Body of pancreas (tissue), 4 donors: ENCODE measurements at regions not wholly inside any gene's neighbourhood (a gene's known extent, or its start where the extent isn't known, plus 50 kb on each side); places are given as distances from the start of the nearest gene placed in this dataset.
"Not testable (repeated sequence)": the region's sequence is repeated elsewhere in the genome, so short reads cannot be mapped to it uniquely, and the experiment has no call there.

Experiments used
- ATAC-seq: fragments of 150-250 bp; one replicate; pipeline ENCODE4 v1.9.1; 2016
- DNase-seq, 4 donors: peaks; one replicate each; pipeline ENCODE4 v3.0.0-alpha.2; 2019
- H3K27ac ChIP-seq, 4 donors: fragments of 200-600 bp; sonication (generic); 1 replicate in 3 of 4; 2 replicates in 1 of 4; pipeline versions ENCODE4 v1.5.1 to v1.6.1; 2016 to 2019; ENCODE audit warnings: mild to moderate bottlenecking in 1 of 4, mixed read lengths in 1 of 4, moderate library complexity in 1 of 4
- H3K27me3 ChIP-seq, 2 donors: fragments of 200-600 bp; sonication (generic); one replicate each; pipeline ENCODE4 v1.6.0; 2016; ENCODE audit warnings: mild to moderate bottlenecking in 1 of 2
- H3K36me3 ChIP-seq, 2 donors: fragments of 200-600 bp; sonication (generic); replicated peaks in 1 of 2; 2 replicates each; pipeline ENCODE4 v1.5.1; 2016; ENCODE audit warnings: low read depth in 2 of 2; ENCODE audit not compliant: insufficient read depth in 1 of 2
- H3K4me1 ChIP-seq: fragments of 200-600 bp; sonication (generic); one replicate; pipeline ENCODE4 v1.6.0; 2016
- H3K4me3 ChIP-seq, 2 donors: fragments of 200-600 bp; sonication (generic); 1 replicate in 1 of 2; 2 replicates in 1 of 2; pipeline ENCODE4 v1.5.1; 2016 to 2019
- H3K9me3 ChIP-seq, 3 donors: fragments of 200-600 bp; sonication (generic); 1 replicate in 2 of 3; 2 replicates in 1 of 3; pipeline ENCODE4 v1.5.1; 2016
- CTCF ChIP-seq, 7 experiments: fragments of 450-650 bp in 4 of 7; fragments of 200-600 bp in 3 of 7; sonication (generic) in 3 of 7; IDR thresholded peaks; one replicate each; pipeline ENCODE4 v1.5.1; 2016 to 2019; ENCODE audit warnings: antibody characterized with exemption in 7 of 7
- POLR2A ChIP-seq, 3 donors: fragments of 450-650 bp; IDR thresholded peaks; one replicate each; pipeline ENCODE4 v1.6.1; 2016; ENCODE audit warnings: antibody characterized with exemption in 3 of 3, mild to moderate bottlenecking in 2 of 3
- whole genome bisulfite sequencing, 2 donors: methylation state at CpG; one replicate each; pipeline ENCODE4 v1.1.5; 2017; 5-methylcytosine and 5-hydroxymethylcytosine counted together
- intact Hi-C: fragments of 100-400 bp; cut with DNase I; formaldehyde crosslinking; loops from one replicate; pipeline ENCODE4 v1.15.1; 2023

DNA sequence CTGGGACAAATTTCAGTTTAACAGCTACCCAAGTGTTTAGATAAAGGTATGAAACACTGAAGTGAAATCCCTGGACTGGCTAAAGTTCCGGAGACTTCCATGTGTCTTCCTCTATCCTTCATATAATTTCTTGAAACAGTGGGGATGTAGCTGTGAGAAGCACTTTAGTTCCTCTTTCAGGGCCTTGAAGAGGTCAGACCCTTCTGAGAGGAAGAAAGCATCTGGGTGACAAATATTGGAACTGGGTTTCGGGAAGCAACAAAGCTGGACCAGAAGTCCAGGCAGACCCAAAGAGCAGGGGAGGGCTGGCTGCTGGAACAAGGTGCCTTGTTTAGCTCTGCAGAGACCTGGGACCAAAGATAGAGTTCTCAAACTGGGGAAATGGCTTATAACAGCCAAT lies 75.4 kb upstream of the ZFAND5 start:
- DNase-seq, result no peak

GRCh38 chr9:72433616-72434267 lies 68.7 kb upstream of the ZFAND5 start:
- not testable (repeated sequence) for ATAC-seq, H3K4me1 ChIP-seq
- 77 to 83% methylated on average over 12 of the region's 12 CpGs for WGBS, 2 donors

More for the DNA sequence above, 75.4 kb upstream of the ZFAND5 start:
- H3K4me3 ChIP-seq, result no peak overlapping the region
- no peaks in the 10 kb centered on the region for H3K4me1 ChIP-seq
- H3K27ac ChIP-seq, result no peak overlapping the region
- TF ChIP-seq POLR2A (IDR thresholded peaks at IDR 0.05) (no peak), CTCF (IDR thresholded peaks at IDR 0.05) (no peak)
- no peaks in the 10 kb centered on the region for H3K36me3 ChIP-seq
- no peaks in the 10 kb centered on the region for H3K9me3 ChIP-seq
- ATAC-seq, result no peak
- intact Hi-C loops, result no loop called here
- H3K27me3 ChIP-seq, result no peaks in the 10 kb centered on the region
- 83 to 90% methylated on average over 2 of the region's 2 CpGs for WGBS, 2 donors

DNA sequence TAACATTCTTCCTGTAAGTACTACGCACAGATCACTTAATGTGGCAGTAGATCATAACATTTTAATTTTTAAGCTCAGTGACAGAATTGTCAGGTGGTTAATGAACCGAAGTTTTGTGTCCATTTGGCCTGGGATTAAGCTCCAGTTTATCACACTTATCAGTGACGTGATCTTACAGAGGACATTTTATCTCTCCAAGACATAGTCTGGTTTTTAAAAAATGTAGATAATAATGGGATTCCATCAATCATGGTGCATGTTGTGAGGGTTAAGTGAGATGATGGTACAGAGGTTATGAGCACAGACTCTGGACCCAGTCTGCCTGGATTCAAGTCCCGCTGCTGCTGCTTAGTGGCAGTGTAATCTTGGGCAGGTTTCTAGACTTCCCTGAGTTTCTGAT lies 66.0 kb upstream of the ZFAND5 start:
- no peak overlapping the region for H3K4me3 ChIP-seq
- 75 to 80% methylated on average over 4 of the region's 4 CpGs for WGBS, 2 donors

More at GRCh38 chr9:72433616-72434267, 68.7 kb upstream of the ZFAND5 start:
- H3K4me3 ChIP-seq, H3K27me3 ChIP-seq, H3K9me3 ChIP-seq, intact Hi-C loops, H3K27ac ChIP-seq, H3K36me3 ChIP-seq, DNase-seq: not testable (repeated sequence)

GRCh38 chr9:72428329-72428728 lies 63.3 kb upstream of the ZFAND5 start:
- Histone ChIP-seq H3K9me3 (no peaks in the 10 kb centered on the region), H3K4me3 (no peak overlapping the region), H3K27me3 (no peaks in the 10 kb centered on the region), H3K4me1 (no peaks in the 10 kb centered on the region), H3K36me3 (no peaks in the 10 kb centered on the region), H3K27ac (no peak overlapping the region)
- intact Hi-C loops, result no loop called here
- whole genome bisulfite sequencing, 2 donors, result 47 to 59% methylated on average over 1 of the region's 1 CpG
- ATAC-seq, result no peak
- DNase-seq, result no peak
- no peak for TF ChIP-seq POLR2A (IDR thresholded peaks at IDR 0.05)
- TF ChIP-seq CTCF (IDR thresholded peaks at IDR 0.05), result no peak

More for the DNA sequence above, 66.0 kb upstream of the ZFAND5 start:
- Histone ChIP-seq H3K9me3 (no peaks in the 10 kb centered on the region), H3K4me1 (no peaks in the 10 kb centered on the region), H3K36me3 (no peaks in the 10 kb centered on the region), H3K27ac (no peak overlapping the region), H3K27me3 (no peaks in the 10 kb centered on the region)
- ATAC-seq, result no peak
- intact Hi-C loops, result no loop called here
- no peak for TF ChIP-seq POLR2A (IDR thresholded peaks at IDR 0.05)
- TF ChIP-seq CTCF (IDR thresholded peaks at IDR 0.05), result no peak
- DNase-seq, result no peak

DNA sequence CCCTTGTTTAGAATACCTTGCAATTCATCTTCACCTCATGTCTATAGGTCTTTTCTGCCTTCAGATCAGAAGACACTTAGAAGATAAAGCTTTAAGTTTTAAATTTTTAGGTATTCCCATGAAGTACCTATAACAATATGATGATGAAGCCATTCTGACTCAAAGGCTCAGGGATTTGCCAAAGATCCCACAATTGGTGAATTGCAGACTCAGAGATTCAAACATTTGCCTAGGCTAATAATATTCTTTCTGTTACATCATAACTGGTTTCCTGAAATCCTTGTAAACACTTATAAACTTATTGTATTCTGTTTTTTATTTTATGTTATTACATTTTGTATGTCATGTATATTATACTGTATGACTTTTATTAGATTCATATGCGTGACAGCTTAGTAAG lies 62.8 kb upstream of the ZFAND5 start:
- H3K9me3 ChIP-seq, result no peaks in the 10 kb centered on the region
- ATAC-seq, result no peak
- no peaks in the 10 kb centered on the region for H3K36me3 ChIP-seq
- DNase-seq, result no peak
- TF ChIP-seq POLR2A (IDR thresholded peaks at IDR 0.05) (no peak), CTCF (IDR thresholded peaks at IDR 0.05) (no peak)
- intact Hi-C loops, result no loop called here
- H3K27ac ChIP-seq, result no peak overlapping the region
- WGBS, 2 donors, result 76 to 92% methylated on average over 1 of the region's 1 CpG
- no peaks in the 10 kb centered on the region for H3K27me3 ChIP-seq
- no peaks in the 10 kb centered on the region for H3K4me1 ChIP-seq
- H3K4me3 ChIP-seq, result no peak overlapping the region
